ENCODE measurements at regions not wholly inside any gene's neighbourhood (a gene's known extent, or its start where the extent isn't known, plus 50 kb on each side); places are given as distances from the start of the nearest gene placed in this dataset.
A peak's percentile ranks its signal among the peaks of the same experiment; 100 is the strongest.

GRCh38 chr1:83110156-83110555, 888.8 kb downstream of the TTLL7 start (continued):
- no peak for TF ChIP-seq CHD2 (IDR thresholded peaks at IDR 0.05; ENCODE audit: borderline replicate concordance, low read depth, low read length)

GRCh38 chr1:83109692-83110091, 889.2 kb downstream of the TTLL7 start:
- no peaks in the 10 kb centered on the region for H4K20me1 ChIP-seq (ENCODE audit: control insufficient read depth, insufficient read depth)
- H3K27me3 ChIP-seq (replicated peaks in 1 of 2; ENCODE audit: control insufficient read depth in 2 of 2, insufficient read depth in 2 of 2, low read length in 1 of 2): no peaks in the 10 kb centered on the region
- no peak for TF ChIP-seq ESRRA (IDR thresholded peaks at IDR 0.05; ENCODE audit: low read length)
- no peak for TF ChIP-seq SMAD5 (IDR thresholded peaks at IDR 0.05; ENCODE audit: low read depth)
- no peak for TF ChIP-seq TCF12 (IDR thresholded peaks at IDR 0.05; ENCODE audit: low read depth, low read length)
- TF ChIP-seq SIX5 (IDR thresholded peaks at IDR 0.05; ENCODE audit: low read depth, low read length, severe bottlenecking): no peak
- TF ChIP-seq E4F1 (IDR thresholded peaks at IDR 0.05; ENCODE audit: borderline replicate concordance, partially characterized antibody): no peak
- no peak for TF ChIP-seq BCLAF1 (IDR thresholded peaks at IDR 0.05)
- TF ChIP-seq MTA3 (IDR thresholded peaks at IDR 0.05; ENCODE audit: borderline replicate concordance, low read length): no peak
- no peak for TF ChIP-seq ELK1 (IDR thresholded peaks at IDR 0.05; ENCODE audit: low read depth, low read length)
- no peak for TF ChIP-seq SUZ12 (IDR thresholded peaks at IDR 0.05; ENCODE audit: unreplicated experiment)
- no peak for TF ChIP-seq RAD21 (IDR thresholded peaks at IDR 0.05; ENCODE audit: insufficient read depth, low read depth, low read length)
- DNase-seq (ENCODE audit: low read depth, low spot score) (no peak), ATAC-seq (peak; percentile 45), FAIRE-seq (no peak)
- no peak overlapping the region for H2AFZ ChIP-seq (ENCODE audit: control insufficient read depth, low read depth, low read length)
- ChIA-PET SMC1A (ENCODE audit: uncharacterized antibody, unreplicated experiment) (no interaction called here), CTCF (no interaction called here), RAD21 (ENCODE audit: unreplicated experiment) (no interaction called here), POLR2A (no interaction called here)
- H3K27ac ChIP-seq (ENCODE audit: control insufficient read depth, insufficient read depth): no peak overlapping the region
- 0% methylated on average over 1 of the region's 1 CpG for WGBS (ENCODE audit: insufficient coverage, insufficient replicate concordance, low lambda C conversion rate, missing lambda C conversion rate)
- intact Hi-C loops (cut with micrococcal nuclease; ENCODE audit: unreplicated experiment) (no loop called here), in situ Hi-C loops (cut with MboI) (no loop called here)
- no peaks in the 10 kb centered on the region for H3K79me2 ChIP-seq (ENCODE audit: control insufficient read depth, insufficient read depth, low read length)
- no peaks in the 10 kb centered on the region for H3K4me1 ChIP-seq (ENCODE audit: control insufficient read depth, insufficient read depth, low read length)
- no peak overlapping the region for H3K9ac ChIP-seq (ENCODE audit: control insufficient read depth, insufficient read depth, low read length)
- no TSS peak for BruUV-seq (replicated peaks)
- no peaks in the 10 kb centered on the region for H3K9me3 ChIP-seq (replicated peaks; ENCODE audit: control insufficient read depth, insufficient read depth, low read length)
- no peak overlapping the region for H3K4me2 ChIP-seq (ENCODE audit: control insufficient read depth, insufficient read depth)
- H3K4me3 ChIP-seq: no peak overlapping the region
- no peaks in the 10 kb centered on the region for H3K36me3 ChIP-seq (ENCODE audit: control insufficient read depth in 2 of 2, insufficient read depth in 2 of 2, low read length in 1 of 2)
